DOHH2 (cell line): ENCODE measurements at regions not wholly inside any gene's neighbourhood (a gene's known extent, or its start where the extent isn't known, plus 50 kb on each side); places are given as distances from the start of the nearest gene placed in this dataset.

Source experiments
- H3F3A ChIP-seq: fragments of 200-600 bp; sonication (generic), shearing (Covaris generic); 2 replicates; pipeline ENCODE4 v1.6.0; 2016; ENCODE audit warnings: antibody characterized with exemption, mild to moderate bottlenecking; ENCODE audit not compliant: control insufficient read depth, insufficient read depth
- H3K27ac ChIP-seq: fragments of 200-600 bp; sonication (generic); 2 replicates; pipeline ENCODE4 v1.5.1; 2014; ENCODE audit warnings: low read depth, mild to moderate bottlenecking, low read length, moderate library complexity
- H3K27me3 ChIP-seq: fragments of 200-600 bp; sonication (generic); 2 replicates; pipeline ENCODE4 v1.6.1; 2014; ENCODE audit warnings: mild to moderate bottlenecking, low read length, mixed read lengths; ENCODE audit not compliant: control insufficient read depth
- H3K36me3 ChIP-seq: fragments of 200-600 bp; sonication (generic); 2 replicates; pipeline ENCODE4 v1.6.1; 2014; ENCODE audit warnings: mild to moderate bottlenecking, low read length, moderate library complexity, mixed read lengths; ENCODE audit not compliant: control insufficient read depth
- H3K4me1 ChIP-seq: fragments of 200-600 bp; sonication (generic); 2 replicates; pipeline ENCODE4 v1.6.1; 2014; ENCODE audit warnings: mild to moderate bottlenecking, low read length, mixed read lengths; ENCODE audit not compliant: control insufficient read depth
- H3K4me2 ChIP-seq: fragments of 200-600 bp; sonication (generic); 2 replicates; pipeline ENCODE4 v1.6.0; 2014; ENCODE audit warnings: mild to moderate bottlenecking, low read length, moderate library complexity
- H3K4me3 ChIP-seq: fragments of 200-600 bp; sonication (generic); 2 replicates; pipeline ENCODE4 v1.5.1; 2014; ENCODE audit warnings: mild to moderate bottlenecking, low read length, mixed read lengths
- H3K79me2 ChIP-seq: fragments of 200-600 bp; sonication (generic); 2 replicates; pipeline ENCODE4 v1.6.1; 2014; ENCODE audit warnings: mild to moderate bottlenecking, low read length, mixed read lengths; ENCODE audit not compliant: control insufficient read depth
- H3K9me2 ChIP-seq: fragments of 200-600 bp; sonication (generic); replicated peaks from 2 replicates; pipeline ENCODE4 v1.6.1; 2014; ENCODE audit warnings: mild to moderate bottlenecking, low read length, mixed read lengths; ENCODE audit not compliant: control insufficient read depth
- H3K9me3 ChIP-seq: fragments of 200-600 bp; sonication (generic); 2 replicates; pipeline ENCODE4 v1.6.1; 2014; ENCODE audit warnings: antibody characterized with exemption, low read length, mixed read lengths; ENCODE audit not compliant: control insufficient read depth, insufficient read depth
- H4K20me1 ChIP-seq: fragments of 200-600 bp; sonication (generic); 2 replicates; pipeline ENCODE4 v1.6.0; 2014; ENCODE audit warnings: low read depth, mild to moderate bottlenecking, antibody characterized with exemption, low read length, moderate library complexity; ENCODE audit not compliant: control insufficient read depth, insufficient read depth
- EZH2phosphoT487 ChIP-seq: fragments of 200-600 bp; sonication (generic); IDR thresholded peaks from 2 replicates; pipeline ENCODE4 v1.6.1; 2017; ENCODE audit warnings: borderline replicate concordance, mild to moderate bottlenecking, antibody characterized with exemption, low read length, moderate library complexity, mixed read lengths
- TF ChIP-seq, protein P1 (sequence below): fragments of 200-600 bp; sonication (generic); IDR thresholded peaks from one replicate; pipeline ENCODE4 v1.5.1; 2014; ENCODE audit warnings: antibody characterized with exemption, mild to moderate bottlenecking, low read depth, low read length; ENCODE audit not compliant: poor library complexity, severe bottlenecking

DNA sequence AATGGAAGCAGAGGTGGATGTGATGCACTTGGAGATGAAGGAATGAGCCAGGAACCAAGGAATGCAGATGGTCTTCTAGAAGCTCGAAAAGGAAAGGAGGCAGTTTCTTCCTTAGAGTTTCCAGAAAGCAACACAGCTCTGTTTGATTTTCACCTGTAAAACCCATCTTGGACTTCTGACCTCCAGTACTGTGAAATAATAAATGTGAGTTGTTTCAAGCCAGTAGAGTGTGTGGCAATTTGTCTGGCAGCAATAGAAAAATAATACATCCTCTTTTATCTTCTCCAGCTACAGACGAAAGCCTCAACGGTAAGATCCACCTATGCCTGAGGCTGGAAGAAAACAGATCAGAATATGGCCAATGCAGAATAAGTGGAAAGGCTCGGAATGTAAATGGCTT, 199.7 kb downstream of the HINT1 start:
- H3K9me3 ChIP-seq: no peaks in the 10 kb centered on the region
- no peak overlapping the region for H3K4me2 ChIP-seq
- no peaks in the 10 kb centered on the region for H3K4me1 ChIP-seq
- TF ChIP-seq, protein P1, sequence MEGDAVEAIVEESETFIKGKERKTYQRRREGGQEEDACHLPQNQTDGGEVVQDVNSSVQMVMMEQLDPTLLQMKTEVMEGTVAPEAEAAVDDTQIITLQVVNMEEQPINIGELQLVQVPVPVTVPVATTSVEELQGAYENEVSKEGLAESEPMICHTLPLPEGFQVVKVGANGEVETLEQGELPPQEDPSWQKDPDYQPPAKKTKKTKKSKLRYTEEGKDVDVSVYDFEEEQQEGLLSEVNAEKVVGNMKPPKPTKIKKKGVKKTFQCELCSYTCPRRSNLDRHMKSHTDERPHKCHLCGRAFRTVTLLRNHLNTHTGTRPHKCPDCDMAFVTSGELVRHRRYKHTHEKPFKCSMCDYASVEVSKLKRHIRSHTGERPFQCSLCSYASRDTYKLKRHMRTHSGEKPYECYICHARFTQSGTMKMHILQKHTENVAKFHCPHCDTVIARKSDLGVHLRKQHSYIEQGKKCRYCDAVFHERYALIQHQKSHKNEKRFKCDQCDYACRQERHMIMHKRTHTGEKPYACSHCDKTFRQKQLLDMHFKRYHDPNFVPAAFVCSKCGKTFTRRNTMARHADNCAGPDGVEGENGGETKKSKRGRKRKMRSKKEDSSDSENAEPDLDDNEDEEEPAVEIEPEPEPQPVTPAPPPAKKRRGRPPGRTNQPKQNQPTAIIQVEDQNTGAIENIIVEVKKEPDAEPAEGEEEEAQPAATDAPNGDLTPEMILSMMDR: no peak
- TF ChIP-seq EZH2phosphoT487: no peak
- no peak overlapping the region for H3K4me3 ChIP-seq
- H3K9me2 ChIP-seq: no peaks in the 10 kb centered on the region
- H4K20me1 ChIP-seq: no peaks in the 10 kb centered on the region
- no peak overlapping the region for H3K27ac ChIP-seq
- no peaks in the 10 kb centered on the region for H3K79me2 ChIP-seq
- H3F3A ChIP-seq: no peaks in the 10 kb centered on the region
- H3K36me3 ChIP-seq: no peaks in the 10 kb centered on the region
- H3K27me3 ChIP-seq: no peaks in the 10 kb centered on the region

DNA sequence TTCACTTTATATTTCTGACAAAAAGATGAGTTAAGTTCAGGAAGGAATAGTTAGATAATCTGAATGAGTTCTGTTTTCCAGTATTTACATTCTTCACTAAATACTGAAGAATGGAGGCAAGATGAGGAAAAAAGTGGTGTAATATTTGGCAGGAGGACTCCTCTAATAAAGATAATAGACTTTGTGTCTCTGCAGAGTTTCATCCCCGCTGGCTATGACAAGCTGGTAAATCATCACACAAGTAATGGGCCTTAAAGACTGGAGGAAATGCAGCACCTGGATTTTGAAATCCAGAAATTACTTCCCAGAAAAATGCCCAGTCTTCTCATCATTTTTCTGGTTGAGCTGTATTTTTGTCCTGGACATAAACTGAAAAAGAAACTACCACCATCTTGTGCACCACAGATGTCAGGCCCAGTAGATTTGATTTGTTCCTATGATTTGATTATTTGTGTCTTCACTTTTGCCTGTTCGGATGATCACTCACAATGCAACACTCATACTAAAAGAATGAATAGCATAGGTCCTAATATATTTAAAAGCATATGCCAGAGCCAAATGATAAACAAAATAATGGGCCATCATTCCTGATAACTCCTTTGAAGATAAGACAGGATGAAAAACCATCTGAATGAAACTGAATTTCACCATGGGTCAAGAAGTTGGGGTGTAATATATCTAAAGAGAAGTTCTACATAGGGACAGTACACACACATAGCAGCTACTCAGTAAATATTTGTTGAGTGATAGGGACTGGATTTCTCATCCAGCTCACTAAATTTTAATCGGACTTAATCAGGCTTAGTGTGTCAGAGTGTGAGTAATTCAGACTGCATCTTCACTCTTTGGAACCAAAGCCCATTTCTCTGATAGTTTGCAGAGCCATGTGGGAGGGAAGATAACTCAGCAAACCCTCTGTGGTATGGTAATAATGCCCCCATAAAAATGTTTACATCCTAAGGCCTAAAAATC, 200.5 kb downstream of the HINT1 start:
- Histone ChIP-seq H3K4me2 (no peak overlapping the region), H3K27me3 (no peaks in the 10 kb centered on the region), H3K79me2 (no peaks in the 10 kb centered on the region), H4K20me1 (no peaks in the 10 kb centered on the region), H3K9me3 (no peaks in the 10 kb centered on the region), H3K4me3 (no peak overlapping the region), H3K36me3 (no peaks in the 10 kb centered on the region), H3F3A (no peaks in the 10 kb centered on the region), H3K4me1 (no peaks in the 10 kb centered on the region), H3K27ac (no peak overlapping the region), H3K9me2 (no peaks in the 10 kb centered on the region)
- TF ChIP-seq, protein P1: no peak
- no peak for TF ChIP-seq EZH2phosphoT487

GRCh38 chr5:130963798-130964197, 201.3 kb downstream of the HINT1 start:
- Histone ChIP-seq H3K4me2 (no peak overlapping the region), H3K9me2 (no peaks in the 10 kb centered on the region), H3K36me3 (no peaks in the 10 kb centered on the region), H3K4me3 (no peak overlapping the region), H3K4me1 (no peaks in the 10 kb centered on the region), H3K27me3 (no peaks in the 10 kb centered on the region), H3F3A (no peaks in the 10 kb centered on the region), H4K20me1 (no peaks in the 10 kb centered on the region), H3K79me2 (no peaks in the 10 kb centered on the region), H3K9me3 (no peaks in the 10 kb centered on the region), H3K27ac (no peak overlapping the region)
- no peak for TF ChIP-seq EZH2phosphoT487
- TF ChIP-seq, protein P1: no peak
